A549 (cell line): ENCODE measurements at regions not wholly inside any gene's neighbourhood (a gene's known extent, or its start where the extent isn't known, plus 50 kb on each side); places are given as distances from the start of the nearest gene placed in this dataset.

Source experiments
- CTCF ChIP-seq: fragments of >200 bp; sonication (Bioruptor Twin); formaldehyde crosslinking; IDR thresholded peaks from 3 replicates; pipeline ENCODE4 v1.5.1; 2016
- EP300 ChIP-seq, 2 experiments: fragments of >200 bp; sonication (Bioruptor Twin); formaldehyde crosslinking; IDR thresholded peaks; 2 replicates in 1 of 2; 3 replicates in 1 of 2; pipeline ENCODE4 v1.6.1; 2016 to 2017
- MAX ChIP-seq: IDR thresholded peaks from 2 replicates; pipeline ENCODE4 v1.6.1; 2012
- NR3C1 ChIP-seq: fragments of >200 bp; sonication (Bioruptor Twin); formaldehyde crosslinking; IDR thresholded peaks from 3 replicates; pipeline ENCODE4 v1.6.1; 2017
- RCOR1 ChIP-seq: fragments of 150-350 bp; IDR thresholded peaks from 2 replicates; pipeline ENCODE4 v1.6.1; 2014; ENCODE audit warnings: antibody characterized with exemption, low read length, low read depth

GRCh38 chr3:168956076-168956475 is 707.4 kb downstream of the MECOM start:
- TF ChIP-seq CTCF (no peak), EP300 (IDR thresholded peaks at IDR 0.05) (no peak), NR3C1 (no peak), MAX (no peak), RCOR1 (no peak)
